ENCODE measurements at regions not wholly inside any gene's neighbourhood (a gene's known extent, or its start where the extent isn't known, plus 50 kb on each side); places are given as distances from the start of the nearest gene placed in this dataset.

DNA sequence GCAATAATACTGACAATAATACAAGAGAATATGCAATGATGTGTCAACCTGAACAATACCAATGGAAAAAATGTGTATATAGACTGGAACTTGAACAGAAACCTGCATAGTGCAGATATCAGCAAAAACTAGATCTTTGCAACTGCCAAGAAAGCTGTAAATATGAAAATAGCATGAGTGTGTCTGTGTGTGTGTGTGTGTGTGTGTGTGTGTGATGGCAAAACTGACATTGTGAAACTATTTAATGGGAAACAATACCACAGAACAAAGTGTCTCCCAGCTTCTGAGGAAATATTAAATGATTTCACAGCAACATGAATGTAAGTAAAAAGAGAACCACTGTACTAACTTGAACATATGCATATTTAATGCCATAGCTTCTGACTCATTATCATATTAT lies 558.2 kb upstream of the LINC00305 start:
- Mint-ChIP-seq H3K9me3 (peaks cover 0 to 3% of the 10 kb centered on the region in 2 experiments; a peak in 1 of 5 replicates), H3K4me3 (no peak overlapping the region), H3K27ac (no peak overlapping the region), H3K4me1 (no peaks in the 10 kb centered on the region), H3K36me3 (ENCODE audit: insufficient read depth in 1 of 3, low read depth in 3 of 3) (no peaks in the 10 kb centered on the region), H3K27me3 (ENCODE audit: low read depth) (no peaks in the 10 kb centered on the region)
- no peak overlapping the region for H4K91ac ChIP-seq (ENCODE audit: insufficient read length, low read depth, low read length)
- no peaks in the 10 kb centered on the region for H3K9me3 ChIP-seq (ENCODE audit: control insufficient read depth, low read depth, low read length)
- no peak for DNase-seq
- no peak overlapping the region for H2AFZ ChIP-seq (ENCODE audit: low read length)
- no peaks in the 10 kb centered on the region for H3K23me2 ChIP-seq (ENCODE audit: insufficient read length, low read depth, low read length, poor library complexity, severe bottlenecking)
- TF ChIP-seq, protein P1, sequence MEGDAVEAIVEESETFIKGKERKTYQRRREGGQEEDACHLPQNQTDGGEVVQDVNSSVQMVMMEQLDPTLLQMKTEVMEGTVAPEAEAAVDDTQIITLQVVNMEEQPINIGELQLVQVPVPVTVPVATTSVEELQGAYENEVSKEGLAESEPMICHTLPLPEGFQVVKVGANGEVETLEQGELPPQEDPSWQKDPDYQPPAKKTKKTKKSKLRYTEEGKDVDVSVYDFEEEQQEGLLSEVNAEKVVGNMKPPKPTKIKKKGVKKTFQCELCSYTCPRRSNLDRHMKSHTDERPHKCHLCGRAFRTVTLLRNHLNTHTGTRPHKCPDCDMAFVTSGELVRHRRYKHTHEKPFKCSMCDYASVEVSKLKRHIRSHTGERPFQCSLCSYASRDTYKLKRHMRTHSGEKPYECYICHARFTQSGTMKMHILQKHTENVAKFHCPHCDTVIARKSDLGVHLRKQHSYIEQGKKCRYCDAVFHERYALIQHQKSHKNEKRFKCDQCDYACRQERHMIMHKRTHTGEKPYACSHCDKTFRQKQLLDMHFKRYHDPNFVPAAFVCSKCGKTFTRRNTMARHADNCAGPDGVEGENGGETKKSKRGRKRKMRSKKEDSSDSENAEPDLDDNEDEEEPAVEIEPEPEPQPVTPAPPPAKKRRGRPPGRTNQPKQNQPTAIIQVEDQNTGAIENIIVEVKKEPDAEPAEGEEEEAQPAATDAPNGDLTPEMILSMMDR (conservative IDR thresholded peaks at IDR 0.05) = no peak
- no peaks in the 10 kb centered on the region for H3K27me3 ChIP-seq (ENCODE audit: insufficient read depth, low read length)
- no peak overlapping the region for H3K14ac ChIP-seq (ENCODE audit: insufficient read depth, low read length)
- H4K20me1 ChIP-seq (ENCODE audit: control insufficient read depth, insufficient read depth, insufficient read length) = no peaks in the 10 kb centered on the region
- H2BK12ac ChIP-seq (ENCODE audit: insufficient read length, low read depth, low read length) = no peak overlapping the region
- H2AK5ac ChIP-seq (ENCODE audit: insufficient read length, low read length) = no peak overlapping the region
- H3K23ac ChIP-seq (ENCODE audit: insufficient read length, low read depth, low read length) = no peak overlapping the region
- H3K18ac ChIP-seq (ENCODE audit: insufficient read length, low read depth, low read length) = no peak overlapping the region
- H4K8ac ChIP-seq (replicated peaks; ENCODE audit: insufficient read length, low read depth, low read length) = no peak overlapping the region
- no peak overlapping the region for H2BK5ac ChIP-seq (ENCODE audit: insufficient read length, low read length)
- H3K27ac ChIP-seq (ENCODE audit: insufficient read length, low read depth, low read length) = no peak overlapping the region
- no peak overlapping the region for H2BK120ac ChIP-seq (ENCODE audit: low read depth, low read length, poor library complexity, severe bottlenecking)
- H3K79me2 ChIP-seq (ENCODE audit: insufficient read depth, low read length) = no peaks in the 10 kb centered on the region
- no peak overlapping the region for H3T11ph ChIP-seq (ENCODE audit: low read length)
- no peak overlapping the region for H3K4ac ChIP-seq (ENCODE audit: low read depth, low read length)
- no peaks in the 10 kb centered on the region for H3K4me1 ChIP-seq (ENCODE audit: insufficient read depth, low read length)
- H4K5ac ChIP-seq (ENCODE audit: insufficient read length, low read depth, low read length) = no peak overlapping the region
- no peaks in the 10 kb centered on the region for H3K79me1 ChIP-seq (ENCODE audit: insufficient read depth, low read depth, low read length, poor library complexity, severe bottlenecking)
- no peak overlapping the region for H2BK20ac ChIP-seq (ENCODE audit: low read depth, low read length, poor library complexity, severe bottlenecking)
- H3K9ac ChIP-seq (ENCODE audit: extremely low read depth, insufficient read length, low read length) = no peak overlapping the region
- H3K56ac ChIP-seq (ENCODE audit: insufficient read length, low read depth, low read length) = no peak overlapping the region
- no peak overlapping the region for H3K4me2 ChIP-seq (ENCODE audit: insufficient read depth, insufficient read length, low read length)
- H2BK15ac ChIP-seq (ENCODE audit: low read depth, low read length) = no peak overlapping the region
